WTC11 (cell line): ENCODE measurements at regions not wholly inside any gene's neighbourhood (a gene's known extent, or its start where the extent isn't known, plus 50 kb on each side); places are given as distances from the start of the nearest gene placed in this dataset.

Experiments used
- ATAC-seq: fragments of 200-7000 bp; cut with Tn5 transposase; 2 replicates; pipeline ENCODE4 v1.10.0; 2021; ENCODE audit warnings: mild to moderate bottlenecking, moderate library complexity
- CTCF ChIA-PET: fragments of 300-600 bp; sonication (Branson Sonifier 250); formaldehyde crosslinking; loops from one replicate; lab custom pipeline; 2021; ENCODE audit warnings: antibody characterized with exemption; lab: Charles Lee
- POLR2A ChIA-PET: fragments of 350-600 bp; sonication (Branson Sonifier 250); formaldehyde crosslinking; loops from one replicate; lab custom pipeline; 2021; ENCODE audit warnings: antibody characterized with exemption; lab: Charles Lee
- DNase-seq: peaks from one replicate; pipeline ENCODE4 v3.0.0; 2021; ENCODE audit warnings: low spot score
- H3K27ac Mint-ChIP-seq: 2 replicates; pipeline ENCODE4 v1.8.0; 2021; ENCODE audit warnings: mixed read lengths
- H3K27me3 Mint-ChIP-seq: 2 replicates; pipeline ENCODE4 v1.8.0; 2021; ENCODE audit warnings: low read depth, mild to moderate bottlenecking, moderate library complexity, mixed read lengths
- H3K36me3 Mint-ChIP-seq: 2 replicates; pipeline ENCODE4 v1.8.0; 2021; ENCODE audit warnings: mixed read lengths
- H3K4me1 Mint-ChIP-seq: 2 replicates; pipeline ENCODE4 v1.8.0; 2022; ENCODE audit warnings: mixed read lengths
- H3K4me3 Mint-ChIP-seq: 2 replicates; pipeline ENCODE4 v1.8.0; 2021; ENCODE audit warnings: mild to moderate bottlenecking, moderate library complexity, mixed read lengths
- H3K9me3 Mint-ChIP-seq: 2 replicates; pipeline ENCODE4 v1.8.0; 2021; ENCODE audit warnings: mixed read lengths
- E2F5 ChIP-seq: sonication (generic); formaldehyde crosslinking; IDR thresholded peaks from 2 replicates; pipeline ENCODE4 v1.8.1; 2022; ENCODE audit warnings: mild to moderate bottlenecking, moderate library complexity, missing genetic modification reagents
- ERG ChIP-seq: fragments of 250-450 bp; sonication (Bioruptor Pico); IDR thresholded peaks from 2 replicates; pipeline ENCODE4 v1.8.0; 2021; ENCODE audit warnings: mild to moderate bottlenecking
- FOXJ3 ChIP-seq: sonication (generic); formaldehyde crosslinking; IDR thresholded peaks from 2 replicates; pipeline ENCODE4 v1.9.0; 2021; ENCODE audit warnings: missing genetic modification reagents, mild to moderate bottlenecking, borderline replicate concordance
- GRHL2 ChIP-seq: fragments of 250-450 bp; sonication (Bioruptor Pico); IDR thresholded peaks from 2 replicates; pipeline ENCODE4 v1.8.0; 2022; ENCODE audit warnings: mild to moderate bottlenecking, moderate library complexity; ENCODE audit not compliant: insufficient replicate concordance, severe bottlenecking
- MYBL2 ChIP-seq: sonication (generic); formaldehyde crosslinking; IDR thresholded peaks from 2 replicates; pipeline ENCODE4 v1.8.1; 2023; ENCODE audit warnings: mild to moderate bottlenecking, moderate library complexity, missing genetic modification reagents
- SMAD3 ChIP-seq: sonication (generic); formaldehyde crosslinking; IDR thresholded peaks from 2 replicates; pipeline ENCODE4 v1.8.0; 2022; ENCODE audit warnings: missing genetic modification reagents, mild to moderate bottlenecking, borderline replicate concordance
- ZNF263 ChIP-seq: sonication (generic); formaldehyde crosslinking; IDR thresholded peaks from 2 replicates; pipeline ENCODE4 v1.8.1; 2022; ENCODE audit warnings: low read depth, mild to moderate bottlenecking, moderate library complexity, missing genetic modification reagents
- ZNF281 ChIP-seq: sonication (generic); formaldehyde crosslinking; IDR thresholded peaks from 2 replicates; pipeline ENCODE4 v1.8.0; 2023; ENCODE audit warnings: mild to moderate bottlenecking, missing genetic modification reagents
- ZNF423 ChIP-seq: fragments of 250-450 bp; sonication (Bioruptor Pico); IDR thresholded peaks from 2 replicates; pipeline ENCODE4 v2.1.2; 2022; ENCODE audit warnings: mild to moderate bottlenecking, moderate library complexity
- ZNF512 ChIP-seq: sonication (generic); formaldehyde crosslinking; IDR thresholded peaks from 2 replicates; pipeline ENCODE4 v1.8.1; 2022; ENCODE audit warnings: missing genetic modification reagents, borderline replicate concordance
- TF ChIP-seq, protein P1 (sequence below): sonication (generic); formaldehyde crosslinking; IDR thresholded peaks from 2 replicates; pipeline ENCODE4 v1.8.1; 2023; ENCODE audit warnings: mild to moderate bottlenecking, missing genetic modification reagents, moderate library complexity
- TF ChIP-seq, protein P2 (sequence below): sonication (generic); formaldehyde crosslinking; IDR thresholded peaks from 2 replicates; pipeline ENCODE4 v1.8.0; 2022; ENCODE audit warnings: mild to moderate bottlenecking, missing genetic modification reagents
- TF ChIP-seq, protein P3 (sequence below): fragments of 200-600 bp; IDR thresholded peaks from 2 replicates; pipeline ENCODE4 v1.8.0; 2022; ENCODE audit warnings: antibody characterized with exemption
- TF ChIP-seq, protein P4 (sequence below): fragments of 250-450 bp; sonication (Bioruptor Pico); conservative IDR thresholded peaks from 2 replicates; pipeline ENCODE4 v1.9.0; 2021; ENCODE audit warnings: mild to moderate bottlenecking
- TF ChIP-seq, protein P5 (sequence below): sonication (generic); formaldehyde crosslinking; IDR thresholded peaks from 2 replicates; pipeline ENCODE4 v1.8.1; 2023; ENCODE audit warnings: mild to moderate bottlenecking, missing genetic modification reagents

DNA sequence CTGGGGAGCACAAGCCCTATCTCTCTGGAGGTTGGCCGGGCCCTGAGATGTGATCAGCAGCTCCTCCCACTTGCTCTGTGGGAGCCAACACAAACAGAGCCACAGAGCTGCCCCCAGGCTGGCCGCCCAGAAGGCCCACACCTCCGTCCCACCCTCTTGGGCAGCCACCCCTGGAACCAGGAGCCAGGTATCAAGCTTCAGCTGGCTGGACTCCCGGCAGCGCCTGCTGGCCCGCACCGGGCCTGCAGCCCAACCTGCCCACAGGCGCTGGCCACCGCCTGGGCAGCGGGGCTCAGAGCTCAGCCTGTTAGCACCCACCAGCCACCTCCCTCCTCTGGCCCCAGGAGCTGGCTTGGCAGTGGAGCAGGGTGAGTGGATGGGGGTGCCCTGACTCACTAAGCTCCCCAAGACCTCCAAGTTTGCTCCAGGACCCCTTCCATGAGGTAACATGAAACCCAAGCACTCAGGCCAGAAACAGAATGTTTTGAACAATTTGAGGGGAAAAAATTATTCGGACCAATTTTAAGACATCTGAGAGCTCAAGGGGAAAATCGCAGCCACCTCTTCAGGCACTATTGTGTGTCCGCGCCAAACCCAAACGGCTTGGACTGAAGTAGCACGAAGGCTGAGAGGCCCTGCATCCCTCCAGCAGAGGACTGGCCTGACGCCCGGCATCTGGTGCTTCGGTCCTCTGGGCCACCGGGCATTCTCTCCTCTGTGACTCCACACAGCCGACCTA lies 450.8 kb downstream of the SOX6 start:
- ChIA-PET POLR2A (no interaction called here), CTCF (interaction anchor here (0.9 to 1.3 kb wide), 5 partner anchors 13 to 86 kb away, joined by 3 to 5 read pairs (median 3); no protein-coding TSS in a partner anchor)
- TF ChIP-seq ZNF423 (CRISPR knock-in tag) (no peak), ZNF281 (CRISPR knock-in tag) (no peak), FOXJ3 (CRISPR knock-in tag) (no peak), MYBL2 (CRISPR knock-in tag) (no peak), E2F5 (CRISPR knock-in tag) (no peak), GRHL2 (CRISPR knock-in tag) (no peak), ZNF512 (no peak), ZNF263 (CRISPR knock-in tag) (no peak), ERG (no peak), SMAD3 (CRISPR knock-in tag) (no peak)
- TF ChIP-seq, protein P1, sequence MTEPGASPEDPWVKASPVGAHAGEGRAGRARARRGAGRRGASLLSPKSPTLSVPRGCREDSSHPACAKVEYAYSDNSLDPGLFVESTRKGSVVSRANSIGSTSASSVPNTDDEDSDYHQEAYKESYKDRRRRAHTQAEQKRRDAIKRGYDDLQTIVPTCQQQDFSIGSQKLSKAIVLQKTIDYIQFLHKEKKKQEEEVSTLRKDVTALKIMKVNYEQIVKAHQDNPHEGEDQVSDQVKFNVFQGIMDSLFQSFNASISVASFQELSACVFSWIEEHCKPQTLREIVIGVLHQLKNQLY (CRISPR knock-in tag): no peak
- TF ChIP-seq, protein P2, sequence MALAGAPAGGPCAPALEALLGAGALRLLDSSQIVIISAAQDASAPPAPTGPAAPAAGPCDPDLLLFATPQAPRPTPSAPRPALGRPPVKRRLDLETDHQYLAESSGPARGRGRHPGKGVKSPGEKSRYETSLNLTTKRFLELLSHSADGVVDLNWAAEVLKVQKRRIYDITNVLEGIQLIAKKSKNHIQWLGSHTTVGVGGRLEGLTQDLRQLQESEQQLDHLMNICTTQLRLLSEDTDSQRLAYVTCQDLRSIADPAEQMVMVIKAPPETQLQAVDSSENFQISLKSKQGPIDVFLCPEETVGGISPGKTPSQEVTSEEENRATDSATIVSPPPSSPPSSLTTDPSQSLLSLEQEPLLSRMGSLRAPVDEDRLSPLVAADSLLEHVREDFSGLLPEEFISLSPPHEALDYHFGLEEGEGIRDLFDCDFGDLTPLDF (CRISPR knock-in tag): no peak
- TF ChIP-seq, protein P3, sequence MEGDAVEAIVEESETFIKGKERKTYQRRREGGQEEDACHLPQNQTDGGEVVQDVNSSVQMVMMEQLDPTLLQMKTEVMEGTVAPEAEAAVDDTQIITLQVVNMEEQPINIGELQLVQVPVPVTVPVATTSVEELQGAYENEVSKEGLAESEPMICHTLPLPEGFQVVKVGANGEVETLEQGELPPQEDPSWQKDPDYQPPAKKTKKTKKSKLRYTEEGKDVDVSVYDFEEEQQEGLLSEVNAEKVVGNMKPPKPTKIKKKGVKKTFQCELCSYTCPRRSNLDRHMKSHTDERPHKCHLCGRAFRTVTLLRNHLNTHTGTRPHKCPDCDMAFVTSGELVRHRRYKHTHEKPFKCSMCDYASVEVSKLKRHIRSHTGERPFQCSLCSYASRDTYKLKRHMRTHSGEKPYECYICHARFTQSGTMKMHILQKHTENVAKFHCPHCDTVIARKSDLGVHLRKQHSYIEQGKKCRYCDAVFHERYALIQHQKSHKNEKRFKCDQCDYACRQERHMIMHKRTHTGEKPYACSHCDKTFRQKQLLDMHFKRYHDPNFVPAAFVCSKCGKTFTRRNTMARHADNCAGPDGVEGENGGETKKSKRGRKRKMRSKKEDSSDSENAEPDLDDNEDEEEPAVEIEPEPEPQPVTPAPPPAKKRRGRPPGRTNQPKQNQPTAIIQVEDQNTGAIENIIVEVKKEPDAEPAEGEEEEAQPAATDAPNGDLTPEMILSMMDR: no peak
- TF ChIP-seq, protein P4, sequence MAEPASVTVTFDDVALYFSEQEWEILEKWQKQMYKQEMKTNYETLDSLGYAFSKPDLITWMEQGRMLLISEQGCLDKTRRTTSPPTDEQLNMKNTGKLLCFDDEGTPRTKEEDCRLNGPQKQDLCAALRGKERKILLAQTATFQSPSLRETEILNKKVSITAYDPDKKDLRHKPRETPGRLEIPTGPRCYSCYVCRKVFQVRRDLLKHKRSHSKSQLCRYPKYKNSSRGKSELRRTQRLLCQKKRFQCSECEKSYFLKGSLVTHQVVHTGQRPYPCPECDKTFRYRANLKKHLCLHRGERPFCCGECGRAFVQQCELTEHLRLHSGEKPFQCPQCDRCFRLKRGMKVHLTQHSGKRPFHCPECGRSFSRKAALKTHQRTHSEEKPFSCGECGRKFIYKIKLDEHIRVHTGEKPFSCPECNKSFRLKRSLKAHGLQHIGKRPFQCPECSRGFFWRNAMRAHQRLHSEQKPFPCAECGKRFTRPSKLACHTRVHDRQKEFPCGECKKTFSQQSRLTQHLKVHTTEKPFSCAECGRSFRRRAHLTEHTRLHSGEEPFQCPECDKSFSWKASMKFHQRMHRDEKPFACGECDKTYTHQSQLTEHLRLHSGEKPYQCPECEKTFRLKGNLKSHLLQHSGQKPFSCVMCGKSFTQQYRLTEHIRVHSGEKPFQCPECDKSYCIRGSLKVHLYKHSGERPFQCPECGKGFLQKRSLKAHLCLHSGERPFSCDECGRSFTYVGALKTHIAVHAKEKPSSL (CRISPR knock-in tag): no peak
- TF ChIP-seq, protein P5, sequence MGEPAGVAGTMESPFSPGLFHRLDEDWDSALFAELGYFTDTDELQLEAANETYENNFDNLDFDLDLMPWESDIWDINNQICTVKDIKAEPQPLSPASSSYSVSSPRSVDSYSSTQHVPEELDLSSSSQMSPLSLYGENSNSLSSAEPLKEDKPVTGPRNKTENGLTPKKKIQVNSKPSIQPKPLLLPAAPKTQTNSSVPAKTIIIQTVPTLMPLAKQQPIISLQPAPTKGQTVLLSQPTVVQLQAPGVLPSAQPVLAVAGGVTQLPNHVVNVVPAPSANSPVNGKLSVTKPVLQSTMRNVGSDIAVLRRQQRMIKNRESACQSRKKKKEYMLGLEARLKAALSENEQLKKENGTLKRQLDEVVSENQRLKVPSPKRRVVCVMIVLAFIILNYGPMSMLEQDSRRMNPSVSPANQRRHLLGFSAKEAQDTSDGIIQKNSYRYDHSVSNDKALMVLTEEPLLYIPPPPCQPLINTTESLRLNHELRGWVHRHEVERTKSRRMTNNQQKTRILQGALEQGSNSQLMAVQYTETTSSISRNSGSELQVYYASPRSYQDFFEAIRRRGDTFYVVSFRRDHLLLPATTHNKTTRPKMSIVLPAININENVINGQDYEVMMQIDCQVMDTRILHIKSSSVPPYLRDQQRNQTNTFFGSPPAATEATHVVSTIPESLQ (CRISPR knock-in tag): no peak
- Mint-ChIP-seq H3K27me3 (no peaks in the 10 kb centered on the region), H3K36me3 (no peaks in the 10 kb centered on the region), H3K4me1 (no peaks in the 10 kb centered on the region), H3K27ac (no peak overlapping the region), H3K9me3 (no peaks in the 10 kb centered on the region), H3K4me3 (no peak overlapping the region)
- DNase-seq (no peak), ATAC-seq (no peak)
